Endothelial cell of umbilical vein (primary cell): ENCODE measurements at regions not wholly inside any gene's neighbourhood (a gene's known extent, or its start where the extent isn't known, plus 50 kb on each side); places are given as distances from the start of the nearest gene placed in this dataset.

Experiments used
- BruUV-seq: library from RNA; stranded (reverse); fragments of 400-500 nt; replicated peaks from 2 replicates; lab custom pipeline; 2021; lab: Mats Ljungman, UMichigan
- CTCF ChIA-PET: fragments of 300-600, 350-600 bp; sonication (Branson Sonifier 250); formaldehyde crosslinking; loops from one replicate; lab custom pipeline; 2021; ENCODE audit warnings: antibody characterized with exemption, inconsistent platforms; lab: Charles Lee
- POLR2A ChIA-PET: fragments of 300-600, 350-600 bp; sonication (Branson Sonifier 250); formaldehyde crosslinking; loops from one replicate; lab custom pipeline; 2021; ENCODE audit warnings: antibody characterized with exemption, inconsistent platforms; lab: Charles Lee
- DNase-seq: peaks from one replicate; pipeline ENCODE4 v3.0.0-alpha.2; 2011; ENCODE audit warnings: low read depth, low spot score
- FAIRE-seq: peaks from 2 replicates; lab custom pipeline; 2011; peaks lifted over from hg19 to GRCh38; lab: Jason Lieb, UNC
- H2AFZ ChIP-seq: 2 replicates; pipeline ENCODE4 v1.6.0; 2012; ENCODE audit warnings: low read depth, low read length, control low read depth, inconsistent platforms
- H3K27ac ChIP-seq: 2 replicates; pipeline ENCODE4 v1.5.1; 2011; ENCODE audit warnings: low read depth, mild to moderate bottlenecking, control low read depth, low read length, moderate library complexity; ENCODE audit not compliant: insufficient read depth
- H3K27me3 ChIP-seq, 2 experiments: 2 replicates each; pipeline versions ENCODE4 v1.6.0 to v1.6.1; 2011; ENCODE audit warnings: low read length in 2 of 2, mixed read lengths in 1 of 2; ENCODE audit not compliant: control insufficient read depth in 2 of 2, insufficient read depth in 2 of 2
- H3K36me3 ChIP-seq, 2 experiments: 2 replicates in 1 of 2; 3 replicates in 1 of 2; pipeline ENCODE4 v1.5.1; 2011; ENCODE audit warnings: low read length in 2 of 2, mild to moderate bottlenecking in 1 of 2, moderate library complexity in 1 of 2; ENCODE audit not compliant: control insufficient read depth in 2 of 2, insufficient read depth in 2 of 2; ENCODE audit errors: extremely low read depth in 1 of 2
- H3K4me1 ChIP-seq: 3 replicates; pipeline ENCODE4 v1.5.1; 2011; ENCODE audit warnings: mild to moderate bottlenecking, low read length; ENCODE audit not compliant: control insufficient read depth, insufficient read depth; ENCODE audit errors: extremely low read depth
- H3K4me2 ChIP-seq: 2 replicates; pipeline ENCODE4 v1.6.1; 2011; ENCODE audit warnings: low read length, control low read depth, mixed read lengths; ENCODE audit not compliant: insufficient read depth
- H3K4me3 ChIP-seq, 3 experiments: fragments of 200-600 bp in 1 of 3; sonication (generic), shearing (Covaris generic) in 1 of 3; replicated peaks in 1 of 3; 2 replicates each; pipeline ENCODE4 v1.5.1; 2011 to 2016; ENCODE audit warnings: control low read depth in 3 of 3, low read length in 3 of 3, mild to moderate bottlenecking in 2 of 3, inconsistent platforms in 1 of 3, low read depth in 1 of 3, moderate library complexity in 1 of 3; ENCODE audit not compliant: insufficient read depth in 1 of 3
- H3K79me2 ChIP-seq: 2 replicates; pipeline ENCODE4 v1.6.0; 2012; ENCODE audit warnings: low read length, inconsistent platforms; ENCODE audit not compliant: control insufficient read depth, insufficient read depth
- H3K9ac ChIP-seq: replicated peaks from 2 replicates; pipeline ENCODE3; 2011; ENCODE audit warnings: low read length, control low read depth; ENCODE audit not compliant: insufficient read depth; ENCODE audit errors: extremely low read depth
- H3K9me1 ChIP-seq: replicated peaks from 3 replicates; pipeline ENCODE4 v1.6.0; 2011; ENCODE audit warnings: mild to moderate bottlenecking, low read length; ENCODE audit not compliant: control insufficient read depth, insufficient read depth; ENCODE audit errors: extremely low read depth
- H3K9me3 ChIP-seq: replicated peaks from 2 replicates; pipeline ENCODE4 v1.5.1; 2012; ENCODE audit warnings: low read length, inconsistent platforms; ENCODE audit not compliant: control insufficient read depth, insufficient read depth
- H4K20me1 ChIP-seq: replicated peaks from 2 replicates; pipeline ENCODE3; 2011; ENCODE audit warnings: mild to moderate bottlenecking, low read length; ENCODE audit not compliant: control insufficient read depth, insufficient read depth; ENCODE audit errors: extremely low read depth
- CTCF ChIP-seq, 2 donors: IDR thresholded peaks; 1 replicate in 1 of 2; 2 replicates in 1 of 2; pipeline ENCODE4 v1.5.1; 2011; ENCODE audit warnings: low read length in 2 of 2, mild to moderate bottlenecking in 2 of 2, moderate library complexity in 2 of 2, control low read depth in 1 of 2, inconsistent platforms in 1 of 2, low read depth in 1 of 2; ENCODE audit not compliant: insufficient read depth in 1 of 2; ENCODE audit errors: extremely low read depth in 1 of 2
- EZH2 ChIP-seq: IDR thresholded peaks from 2 replicates; pipeline ENCODE4 v1.6.1; 2012; ENCODE audit warnings: borderline replicate concordance, low read depth, mild to moderate bottlenecking, moderate library complexity, low read length, inconsistent platforms; ENCODE audit not compliant: severe bottlenecking
- FOS ChIP-seq: IDR thresholded peaks from 2 replicates; pipeline ENCODE4 v1.6.1; 2011; ENCODE audit warnings: mild to moderate bottlenecking, low read length, moderate library complexity, borderline replicate concordance; ENCODE audit not compliant: insufficient read depth
- GATA2 ChIP-seq: IDR thresholded peaks from 2 replicates; pipeline ENCODE4 v1.7.0; 2011; ENCODE audit warnings: low read depth, mild to moderate bottlenecking, moderate library complexity, mixed read lengths, low read length; ENCODE audit not compliant: insufficient read length, insufficient read depth
- JUN ChIP-seq: IDR thresholded peaks from 2 replicates; pipeline ENCODE4 v1.6.1; 2011; ENCODE audit warnings: borderline replicate concordance, low read depth; ENCODE audit not compliant: insufficient read length, insufficient read depth
- MAX ChIP-seq: IDR thresholded peaks from 2 replicates; pipeline ENCODE4 v1.6.1; 2011; ENCODE audit not compliant: insufficient read depth, insufficient read length
- MYC ChIP-seq: IDR thresholded peaks from one replicate; pipeline ENCODE4 v1.6.1; 2011; ENCODE audit warnings: mild to moderate bottlenecking, low read depth, low read length
- POLR2A ChIP-seq: IDR thresholded peaks from 2 replicates; pipeline ENCODE4 v1.6.1; 2012; ENCODE audit warnings: low read depth, mild to moderate bottlenecking, control low read depth, low read length
- POLR2AphosphoS5 ChIP-seq: IDR thresholded peaks from 2 replicates; pipeline ENCODE4 v1.6.1; 2012; ENCODE audit warnings: low read depth, mild to moderate bottlenecking, control low read depth, low read length, moderate library complexity; ENCODE audit not compliant: insufficient read depth
- dilution Hi-C: fragments of 300-500 bp; cut with MboI; formaldehyde crosslinking; loops from one replicate; pipeline ENCODE4 v1.15.0; 2019; ENCODE audit warnings: low sequenced_read_pairs; ENCODE audit not compliant: extremely low pct_ligation_motif_present
- intact Hi-C: fragments of 100-400 bp; cut with micrococcal nuclease; formaldehyde crosslinking; loops from one replicate; pipeline ENCODE4 v1.10.0; 2022

GRCh38 chr18:65365245-65365980 lies 385.4 kb upstream of the CDH7 start:
- H3K79me2 ChIP-seq, result no peaks in the 10 kb centered on the region
- no peak for DNase-seq
- H4K20me1 ChIP-seq, result no peaks in the 10 kb centered on the region
- H3K4me2 ChIP-seq, result no peak overlapping the region
- no peak overlapping the region for H2AFZ ChIP-seq
- no peak overlapping the region for H3K27ac ChIP-seq
- no peak overlapping the region for H3K9ac ChIP-seq
- FAIRE-seq, result no peak
- dilution Hi-C loops (no loop called here), intact Hi-C loops (no loop called here)
- CTCF ChIA-PET, result no interaction called here
- H3K4me3 ChIP-seq, result no peak overlapping the region
- no TSS peak for BruUV-seq
- H3K4me1 ChIP-seq, result no peaks in the 10 kb centered on the region
- no peaks in the 10 kb centered on the region for H3K36me3 ChIP-seq
- H3K27me3 ChIP-seq, result no peaks in the 10 kb centered on the region
- no peaks in the 10 kb centered on the region for H3K9me3 ChIP-seq
- TF ChIP-seq POLR2A (no peak), MYC (no peak), POLR2AphosphoS5 (no peak), JUN (no peak), MAX (no peak), GATA2 (no peak), FOS (no peak), CTCF (IDR thresholded peaks at IDR 0.05; ENCODE audit: extremely low read depth in 1 of 2, insufficient read depth in 1 of 2, low read depth in 1 of 2, low read length in 2 of 2) (no peak), EZH2 (no peak)
- POLR2A ChIA-PET, result no interaction called here
- H3K9me1 ChIP-seq, result no peaks in the 10 kb centered on the region
